Panc1 (cell line): ENCODE measurements at regions not wholly inside any gene's neighbourhood (a gene's known extent, or its start where the extent isn't known, plus 50 kb on each side); places are given as distances from the start of the nearest gene placed in this dataset.

Experiments used
- CTCF ChIP-seq: fragments of 450-650 bp; IDR thresholded peaks from 2 replicates; pipeline ENCODE4 v1.5.1; 2017; ENCODE audit warnings: mild to moderate bottlenecking
- REST ChIP-seq, 2 experiments: IDR thresholded peaks; 2 replicates each; pipeline ENCODE4 v1.6.1; 2011 to 2012; ENCODE audit warnings: low read depth in 2 of 2, control low read depth in 1 of 2, low read length in 1 of 2, mild to moderate bottlenecking in 1 of 2, moderate library complexity in 1 of 2; ENCODE audit not compliant: insufficient read depth in 1 of 2

GRCh38 chr20:57849121-57849520 lies 139.3 kb upstream of the PMEPA1 start:
- TF ChIP-seq CTCF (no peak), REST (IDR thresholded peaks at IDR 0.05; ENCODE audit: insufficient read depth in 1 of 2, low read depth in 2 of 2, low read length in 1 of 2) (no peak)
